NCI-H1930 (cell line): ENCODE measurements at regions not wholly inside any gene's neighbourhood (a gene's known extent, or its start where the extent isn't known, plus 50 kb on each side); places are given as distances from the start of the nearest gene placed in this dataset.

ENCODE experiments used
- DNase-seq, 2 experiments: peaks; one replicate each; lab custom pipeline; 2025; lab: John Stamatoyannopoulos, UW

- no peak for DNase-seq
These were observed 103.2 kb downstream of the TBX5 start for GRCh38 chr12:114302606-114303315.

- no peak for DNase-seq
These were observed 103.8 kb downstream of the TBX5 start for GRCh38 chr12:114302117-114302516.

- DNase-seq, result no peak
These were observed 111.7 kb downstream of the TBX5 start for GRCh38 chr12:114294303-114294685.

GRCh38 chr12:114293571-114294302 is 112.2 kb downstream of the TBX5 start:
- DNase-seq, result no peak

GRCh38 chr12:114293073-114293472 is 112.9 kb downstream of the TBX5 start:
- DNase-seq, result no peak

- no peak for DNase-seq
These were observed 114.4 kb downstream of the TBX5 start for GRCh38 chr12:114291389-114292060.

- no peak for DNase-seq
These were observed 118.0 kb downstream of the TBX5 start for GRCh38 chr12:114287821-114288525.

- no peak for DNase-seq
These were observed 119.8 kb downstream of the TBX5 start for GRCh38 chr12:114286145-114286544.

- no peak for DNase-seq
These were observed 120.4 kb downstream of the TBX5 start for GRCh38 chr12:114285554-114285953.

- DNase-seq, result no peak
These were observed 121.9 kb downstream of the TBX5 start for GRCh38 chr12:114284041-114284440.

GRCh38 chr12:114275932-114276785 is 129.8 kb downstream of the TBX5 start:
- no peak for DNase-seq

GRCh38 chr12:114275086-114275485 is 130.9 kb downstream of the TBX5 start:
- no peak for DNase-seq

GRCh38 chr12:114274131-114274530 is 131.8 kb downstream of the TBX5 start:
- DNase-seq, result no peak

- no peak for DNase-seq
These were observed 133.3 kb downstream of the TBX5 start for GRCh38 chr12:114272605-114273004.

- DNase-seq, result no peak
These were observed 133.9 kb downstream of the TBX5 start for GRCh38 chr12:114272071-114272470.

- no peak for DNase-seq
These were observed 136.8 kb downstream of the TBX5 start for GRCh38 chr12:114269153-114269552.

GRCh38 chr12:114266536-114266935 is 139.4 kb downstream of the TBX5 start:
- no peak for DNase-seq

- no peak for DNase-seq
These were observed 140.9 kb downstream of the TBX5 start for GRCh38 chr12:114265036-114265435.

- DNase-seq, result no peak
These were observed 142.7 kb downstream of the TBX5 start for GRCh38 chr12:114263056-114263805.

- DNase-seq, result no peak
These were observed 148.3 kb downstream of the TBX5 start for GRCh38 chr12:114257687-114258086.

GRCh38 chr12:114254998-114255397 is 150.9 kb downstream of the TBX5 start:
- DNase-seq, result no peak
